OCI-LY7 (cell line): ENCODE measurements at regions not wholly inside any gene's neighbourhood (a gene's known extent, or its start where the extent isn't known, plus 50 kb on each side); places are given as distances from the start of the nearest gene placed in this dataset.

Experiments
- BruUV-seq: library from RNA; stranded (reverse); fragments of 400-500 nt; replicated peaks from 2 replicates; lab custom pipeline; 2021; lab: Mats Ljungman, UMichigan
- CTCF ChIA-PET: fragments of 300-600 bp; sonication (Branson Sonifier 250); formaldehyde crosslinking; loops from one replicate; lab custom pipeline; 2022; ENCODE audit warnings: antibody characterized with exemption; ENCODE audit not compliant: unreplicated experiment; lab: Charles Lee
- POLR2A ChIA-PET: fragments of 300-600 bp; sonication (Branson Sonifier 250); formaldehyde crosslinking; loops from one replicate; lab custom pipeline; 2022; ENCODE audit warnings: antibody characterized with exemption; lab: Charles Lee
- DNase-seq: peaks from one replicate; pipeline ENCODE4 v3.0.0-alpha.2; 2015; ENCODE audit warnings: low spot score
- H2AFZ ChIP-seq: fragments of 200-600 bp; sonication (generic), shearing (Covaris generic); 2 replicates; pipeline ENCODE4 v1.6.1; 2014; ENCODE audit warnings: mild to moderate bottlenecking, antibody characterized with exemption, low read length, moderate library complexity
- H3K27ac ChIP-seq: fragments of 200-600 bp; sonication (generic); 2 replicates; pipeline ENCODE4 v1.5.1; 2014; ENCODE audit warnings: mixed run types, low read depth, mild to moderate bottlenecking, moderate library complexity, low read length, inconsistent platforms; ENCODE audit not compliant: poor library complexity, severe bottlenecking
- H3K36me3 ChIP-seq: fragments of 200-600 bp; sonication (generic); 2 replicates; pipeline ENCODE4 v1.6.1; 2014; ENCODE audit warnings: mild to moderate bottlenecking, antibody characterized with exemption, low read length, moderate library complexity, mixed read lengths; ENCODE audit not compliant: insufficient read depth
- H3K4me1 ChIP-seq: fragments of 200-600 bp; sonication (generic); 2 replicates; pipeline ENCODE4 v1.5.1; 2014; ENCODE audit warnings: mild to moderate bottlenecking, low read length; ENCODE audit not compliant: insufficient read depth, poor library complexity, severe bottlenecking
- H3K4me2 ChIP-seq: fragments of 200-600 bp; sonication (generic); 2 replicates; pipeline ENCODE4 v1.6.1; 2014; ENCODE audit warnings: mild to moderate bottlenecking, low read length
- H3K4me3 ChIP-seq: fragments of 200-600 bp; sonication (generic); 2 replicates; pipeline ENCODE4 v1.5.1; 2014; ENCODE audit warnings: mild to moderate bottlenecking, low read depth, low read length; ENCODE audit not compliant: poor library complexity, severe bottlenecking
- H3K79me2 ChIP-seq: fragments of 200-600 bp; sonication (generic); 2 replicates; pipeline ENCODE4 v1.6.1; 2016; ENCODE audit warnings: low read depth, mild to moderate bottlenecking, low read length, moderate library complexity, mixed read lengths; ENCODE audit not compliant: insufficient read depth
- H3K9me2 ChIP-seq: fragments of 200-600 bp; sonication (generic); 2 replicates; pipeline ENCODE4 v1.6.1; 2016; ENCODE audit warnings: mild to moderate bottlenecking, low read length, mixed read lengths; ENCODE audit not compliant: insufficient read depth
- H3K9me3 ChIP-seq: fragments of 200-600 bp; sonication (generic); 2 replicates; pipeline ENCODE4 v1.6.1; 2014; ENCODE audit warnings: mild to moderate bottlenecking, mixed run types, low read length, mixed read lengths
- H4K20me1 ChIP-seq: fragments of 200-600 bp; sonication (generic); 2 replicates; pipeline ENCODE4 v1.6.1; 2014; ENCODE audit warnings: mild to moderate bottlenecking, antibody characterized with exemption, low read length, moderate library complexity, mixed read lengths; ENCODE audit not compliant: insufficient read depth
- EZH2phosphoT487 ChIP-seq: fragments of 200-600 bp; sonication (generic); IDR thresholded peaks from 2 replicates; pipeline ENCODE4 v1.6.1; 2018; ENCODE audit warnings: low read depth, borderline replicate concordance, mild to moderate bottlenecking, mixed run types, antibody characterized with exemption, low read length, moderate library complexity, mixed read lengths
- intact Hi-C: fragments of 100-400 bp; cut with micrococcal nuclease; formaldehyde crosslinking; loops from one replicate; pipeline ENCODE4 v1.10.0; 2022; ENCODE audit not compliant: unreplicated experiment
- TF ChIP-seq, protein P1 (sequence below): fragments of 200-600 bp; sonication (generic); conservative IDR thresholded peaks from 2 replicates; pipeline ENCODE4 v1.5.1; 2014; ENCODE audit warnings: mild to moderate bottlenecking, antibody characterized with exemption, low read length, moderate library complexity, mixed read lengths

DNA sequence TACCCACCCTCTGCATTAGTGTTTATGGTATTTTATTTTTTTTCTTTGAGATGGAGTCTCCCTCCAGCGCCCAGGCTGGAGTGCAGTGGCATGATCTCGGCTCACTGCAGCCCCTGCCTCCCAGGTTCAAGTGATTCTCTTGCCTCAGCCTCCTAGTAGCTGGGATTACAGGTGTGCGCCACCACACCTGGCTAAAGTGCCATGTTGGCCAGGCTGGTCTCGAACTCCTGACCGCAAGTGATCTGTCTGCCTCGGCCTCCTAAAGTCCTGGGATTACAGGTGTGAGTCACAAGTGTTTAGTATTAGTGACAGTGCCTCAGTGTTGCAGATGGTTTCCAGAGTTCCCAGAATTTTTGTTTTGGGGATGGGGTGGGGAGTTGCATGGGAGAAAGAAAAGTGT is 120.3 kb downstream of the NPY start:
- intact Hi-C loops, result loop anchor here (5.0 kb wide), 2 partner anchors 263 to 318 kb away; no protein-coding TSS in a partner anchor
- BruUV-seq, result no TSS peak
- TF ChIP-seq EZH2phosphoT487, result no peak
- TF ChIP-seq, protein P1, sequence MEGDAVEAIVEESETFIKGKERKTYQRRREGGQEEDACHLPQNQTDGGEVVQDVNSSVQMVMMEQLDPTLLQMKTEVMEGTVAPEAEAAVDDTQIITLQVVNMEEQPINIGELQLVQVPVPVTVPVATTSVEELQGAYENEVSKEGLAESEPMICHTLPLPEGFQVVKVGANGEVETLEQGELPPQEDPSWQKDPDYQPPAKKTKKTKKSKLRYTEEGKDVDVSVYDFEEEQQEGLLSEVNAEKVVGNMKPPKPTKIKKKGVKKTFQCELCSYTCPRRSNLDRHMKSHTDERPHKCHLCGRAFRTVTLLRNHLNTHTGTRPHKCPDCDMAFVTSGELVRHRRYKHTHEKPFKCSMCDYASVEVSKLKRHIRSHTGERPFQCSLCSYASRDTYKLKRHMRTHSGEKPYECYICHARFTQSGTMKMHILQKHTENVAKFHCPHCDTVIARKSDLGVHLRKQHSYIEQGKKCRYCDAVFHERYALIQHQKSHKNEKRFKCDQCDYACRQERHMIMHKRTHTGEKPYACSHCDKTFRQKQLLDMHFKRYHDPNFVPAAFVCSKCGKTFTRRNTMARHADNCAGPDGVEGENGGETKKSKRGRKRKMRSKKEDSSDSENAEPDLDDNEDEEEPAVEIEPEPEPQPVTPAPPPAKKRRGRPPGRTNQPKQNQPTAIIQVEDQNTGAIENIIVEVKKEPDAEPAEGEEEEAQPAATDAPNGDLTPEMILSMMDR, result no peak
- no peak overlapping the region for H3K27ac ChIP-seq
- H3K4me1 ChIP-seq, result no peaks in the 10 kb centered on the region
- H3K4me3 ChIP-seq, result no peak overlapping the region
- no peaks in the 10 kb centered on the region for H3K79me2 ChIP-seq
- no peaks in the 10 kb centered on the region for H3K36me3 ChIP-seq
- H3K4me2 ChIP-seq, result no peak overlapping the region
- no peaks in the 10 kb centered on the region for H4K20me1 ChIP-seq
- H2AFZ ChIP-seq, result no peak overlapping the region
- CTCF ChIA-PET, result no interaction called here
- DNase-seq, result no peak
- no peaks in the 10 kb centered on the region for H3K9me3 ChIP-seq
- POLR2A ChIA-PET, result no interaction called here
- no peaks in the 10 kb centered on the region for H3K9me2 ChIP-seq

- no peaks in the 10 kb centered on the region for H4K20me1 ChIP-seq
- H2AFZ ChIP-seq, result no peak overlapping the region
- ChIA-PET POLR2A (no interaction called here), CTCF (no interaction called here)
- no peak overlapping the region for H3K4me2 ChIP-seq
- intact Hi-C loops, result loop anchor here (5.0 kb wide), 1 partner anchor 687 kb away; no protein-coding TSS in a partner anchor
- no peaks in the 10 kb centered on the region for H3K9me2 ChIP-seq
- H3K27ac ChIP-seq, result no peak overlapping the region
- H3K79me2 ChIP-seq, result no peaks in the 10 kb centered on the region
- no peaks in the 10 kb centered on the region for H3K36me3 ChIP-seq
- DNase-seq, result no peak
- no TSS peak for BruUV-seq
- no peaks in the 10 kb centered on the region for H3K4me1 ChIP-seq
- H3K9me3 ChIP-seq, result no peaks in the 10 kb centered on the region
- TF ChIP-seq EZH2phosphoT487, result no peak
- TF ChIP-seq, protein P1, result no peak
- H3K4me3 ChIP-seq, result no peak overlapping the region
These were observed 121.0 kb downstream of the NPY start for GRCh38 chr7:24405002-24405401.

DNA sequence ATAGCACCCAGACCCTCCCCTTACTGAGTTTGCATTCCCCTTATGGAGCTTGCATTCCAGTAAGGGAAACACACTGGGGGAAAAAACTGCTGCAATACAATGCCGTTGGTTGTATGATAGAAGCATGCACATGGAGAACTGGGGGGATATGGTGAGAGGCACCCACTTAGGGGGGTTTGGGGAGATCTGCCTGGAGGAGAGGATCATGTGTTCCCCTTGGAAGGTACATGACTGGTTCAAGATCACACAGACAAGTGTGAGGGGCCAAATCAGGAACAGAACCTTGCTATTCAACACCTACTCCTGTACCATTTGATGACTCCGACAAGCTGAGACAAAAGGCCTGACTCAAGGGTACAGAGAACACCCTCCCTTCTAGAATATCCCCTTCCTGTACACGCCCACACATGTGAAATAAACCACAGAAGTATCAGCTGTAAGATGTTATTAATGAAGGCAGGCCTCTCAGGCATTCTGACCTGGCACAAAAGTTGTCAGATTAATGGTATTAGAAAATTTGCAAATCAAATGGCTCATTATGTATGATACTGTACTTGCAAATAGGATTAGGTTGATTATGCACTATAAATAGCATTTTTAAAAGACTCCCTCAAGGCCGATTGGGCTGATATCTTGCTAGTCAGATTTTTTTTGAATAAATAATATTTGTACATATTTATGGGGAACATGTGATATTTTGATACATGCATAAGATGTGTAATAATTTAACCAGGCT is 122.2 kb downstream of the NPY start:
- Histone ChIP-seq H3K27ac (no peak overlapping the region), H2AFZ (no peak overlapping the region), H3K4me1 (no peaks in the 10 kb centered on the region), H3K4me2 (no peak overlapping the region), H4K20me1 (no peaks in the 10 kb centered on the region), H3K36me3 (no peaks in the 10 kb centered on the region), H3K4me3 (no peak overlapping the region), H3K79me2 (no peaks in the 10 kb centered on the region), H3K9me3 (no peaks in the 10 kb centered on the region), H3K9me2 (no peaks in the 10 kb centered on the region)
- intact Hi-C loops, result loop anchor here (5.0 kb wide), 1 partner anchor 686 kb away; no protein-coding TSS in a partner anchor
- TF ChIP-seq EZH2phosphoT487, result no peak
- TF ChIP-seq, protein P1, result no peak
- ChIA-PET CTCF (interaction anchor here (0.6 kb wide), 1 partner anchor 406 kb away, joined by 4 read pairs; no protein-coding TSS in a partner anchor), POLR2A (interaction anchor here (0.7 kb wide), 1 partner anchor 8 kb away, joined by 8 read pairs; no protein-coding TSS in a partner anchor)
- no peak for DNase-seq
- BruUV-seq, result no TSS peak
